Uterus (tissue), 3 donors: ENCODE measurements at regions not wholly inside any gene's neighbourhood (a gene's known extent, or its start where the extent isn't known, plus 50 kb on each side); places are given as distances from the start of the nearest gene placed in this dataset.

Experiments used
- DNase-seq, 2 donors: peaks; one replicate each; pipeline ENCODE4 v3.0.0-alpha.2; 2019 to 2020
- H3K27ac ChIP-seq, 2 donors: fragments of 200-600 bp; sonication (generic); 1 replicate in 1 of 2; 2 replicates in 1 of 2; pipeline ENCODE4 v1.5.1; 2016 to 2018
- H3K27me3 ChIP-seq, 2 donors: fragments of 200-600 bp; sonication (generic); one replicate each; pipeline ENCODE4 v1.5.1; 2018 to 2019; ENCODE audit warnings: control low read depth in 1 of 2
- H3K36me3 ChIP-seq, 2 donors: fragments of 200-600 bp; sonication (generic); one replicate each; pipeline ENCODE4 v1.5.1; 2019; ENCODE audit warnings: control low read depth in 1 of 2
- H3K4me1 ChIP-seq, 2 donors: fragments of 200-600 bp; sonication (generic); one replicate each; pipeline ENCODE4 v1.5.1; 2018 to 2019; ENCODE audit warnings: control low read depth in 1 of 2
- H3K4me3 ChIP-seq, 2 donors: fragments of 200-600 bp; sonication (generic); 1 replicate in 1 of 2; 2 replicates in 1 of 2; pipeline ENCODE4 v1.5.1; 2018 to 2019; ENCODE audit warnings: mild to moderate bottlenecking in 1 of 2
- H3K9me3 ChIP-seq, 2 donors: fragments of 200-600 bp; sonication (generic); one replicate each; pipeline ENCODE4 v1.5.1; 2019; ENCODE audit warnings: control low read depth in 1 of 2
- POLR2A ChIP-seq, 2 donors: fragments of 450-650 bp; IDR thresholded peaks; one replicate each; pipeline ENCODE4 v1.6.1; 2016; ENCODE audit warnings: antibody characterized with exemption in 2 of 2, mild to moderate bottlenecking in 1 of 2, moderate library complexity in 1 of 2
- intact Hi-C: fragments of 100-400 bp; cut with DNase I; formaldehyde crosslinking; loops from one replicate; pipeline ENCODE4 v1.15.1; 2023; ENCODE audit warnings: low total_unique reads
- TF ChIP-seq, protein P1 (sequence below), 4 experiments: fragments of 200-600 bp in 2 of 4; fragments of 450-650 bp in 2 of 4; sonication (generic) in 2 of 4; IDR thresholded peaks; one replicate each; pipeline ENCODE4 v1.5.1; 2016 to 2019; ENCODE audit warnings: antibody characterized with exemption in 4 of 4, mild to moderate bottlenecking in 2 of 4, moderate library complexity in 1 of 4
- donor health status: DM: yes; HTN: yes; CAD: no.

DNA sequence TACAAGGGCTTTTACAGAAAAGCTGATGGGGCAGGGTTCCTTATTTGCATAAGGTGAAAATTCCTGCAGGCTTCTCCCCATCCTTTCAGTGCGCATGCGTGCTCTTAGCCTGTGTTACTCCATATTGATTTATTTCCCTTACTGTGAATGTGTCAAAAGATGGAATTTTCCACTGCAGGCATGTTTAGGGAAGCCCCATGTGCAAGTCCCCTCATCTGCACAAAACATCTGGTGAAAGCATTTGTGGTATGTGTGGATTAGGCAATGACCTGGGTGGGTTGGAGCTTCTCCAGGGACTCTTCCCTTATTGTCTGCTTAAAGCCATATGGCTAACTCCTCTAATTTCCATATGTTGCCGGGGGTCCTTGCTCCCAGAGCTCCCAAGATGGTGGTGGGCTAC lies 912.7 kb upstream of the LRFN5 start:
- intact Hi-C loops = no loop called here
- H3K27me3 ChIP-seq = no peaks in the 10 kb centered on the region
- no peaks in the 10 kb centered on the region for H3K36me3 ChIP-seq
- no peaks in the 10 kb centered on the region for H3K9me3 ChIP-seq
- H3K4me1 ChIP-seq = no peaks in the 10 kb centered on the region
- TF ChIP-seq POLR2A (IDR thresholded peaks at IDR 0.05) = no peak
- TF ChIP-seq, protein P1, sequence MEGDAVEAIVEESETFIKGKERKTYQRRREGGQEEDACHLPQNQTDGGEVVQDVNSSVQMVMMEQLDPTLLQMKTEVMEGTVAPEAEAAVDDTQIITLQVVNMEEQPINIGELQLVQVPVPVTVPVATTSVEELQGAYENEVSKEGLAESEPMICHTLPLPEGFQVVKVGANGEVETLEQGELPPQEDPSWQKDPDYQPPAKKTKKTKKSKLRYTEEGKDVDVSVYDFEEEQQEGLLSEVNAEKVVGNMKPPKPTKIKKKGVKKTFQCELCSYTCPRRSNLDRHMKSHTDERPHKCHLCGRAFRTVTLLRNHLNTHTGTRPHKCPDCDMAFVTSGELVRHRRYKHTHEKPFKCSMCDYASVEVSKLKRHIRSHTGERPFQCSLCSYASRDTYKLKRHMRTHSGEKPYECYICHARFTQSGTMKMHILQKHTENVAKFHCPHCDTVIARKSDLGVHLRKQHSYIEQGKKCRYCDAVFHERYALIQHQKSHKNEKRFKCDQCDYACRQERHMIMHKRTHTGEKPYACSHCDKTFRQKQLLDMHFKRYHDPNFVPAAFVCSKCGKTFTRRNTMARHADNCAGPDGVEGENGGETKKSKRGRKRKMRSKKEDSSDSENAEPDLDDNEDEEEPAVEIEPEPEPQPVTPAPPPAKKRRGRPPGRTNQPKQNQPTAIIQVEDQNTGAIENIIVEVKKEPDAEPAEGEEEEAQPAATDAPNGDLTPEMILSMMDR (IDR thresholded peaks at IDR 0.05) = no peak
- no peak overlapping the region for H3K4me3 ChIP-seq
- DNase-seq = no peak
- no peak overlapping the region for H3K27ac ChIP-seq

DNA sequence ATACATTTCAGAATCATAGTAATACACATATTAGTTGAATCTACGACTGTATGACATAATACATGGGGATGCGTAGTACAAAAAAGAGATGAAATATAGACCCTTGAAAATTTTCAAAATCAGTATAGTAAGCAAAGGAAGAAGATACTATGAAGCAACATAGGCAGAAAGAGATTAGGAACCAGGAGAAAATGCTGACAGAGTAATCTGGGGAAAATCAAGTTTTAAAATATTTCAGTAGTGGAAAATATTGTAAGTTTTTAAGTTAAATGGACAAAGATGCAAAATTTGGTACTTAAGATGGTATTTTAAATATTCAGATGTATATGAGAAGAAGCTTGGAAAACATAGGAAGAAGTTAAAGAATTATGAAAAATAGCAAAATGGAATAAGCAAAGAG lies 915.6 kb upstream of the LRFN5 start:
- no peaks in the 10 kb centered on the region for H3K9me3 ChIP-seq
- no peak for DNase-seq
- H3K27ac ChIP-seq = no peak overlapping the region
- no peak for TF ChIP-seq POLR2A (IDR thresholded peaks at IDR 0.05)
- TF ChIP-seq, protein P1 (IDR thresholded peaks at IDR 0.05) = no peak
- H3K36me3 ChIP-seq = no peaks in the 10 kb centered on the region
- no peaks in the 10 kb centered on the region for H3K4me1 ChIP-seq
- no peak overlapping the region for H3K4me3 ChIP-seq
- intact Hi-C loops = no loop called here
- H3K27me3 ChIP-seq = no peaks in the 10 kb centered on the region

DNA sequence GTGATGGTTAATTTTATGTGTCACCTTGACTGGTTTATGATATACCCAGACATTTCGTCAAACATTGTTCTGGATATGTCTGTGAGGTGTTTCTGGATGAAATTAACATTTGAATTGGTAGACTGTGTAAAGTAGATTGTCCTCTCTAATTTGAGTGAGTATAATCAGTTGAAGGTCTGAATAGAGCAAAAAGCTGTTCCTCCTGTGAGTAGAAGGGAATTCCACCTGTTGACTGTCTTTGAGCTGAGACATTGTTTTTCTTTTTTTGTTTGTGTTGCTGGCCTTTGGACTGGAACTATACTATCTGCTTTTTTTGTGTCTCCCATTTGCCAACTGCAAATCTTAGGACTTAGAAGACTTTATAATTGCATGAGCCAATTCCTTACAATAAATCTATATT lies 920.9 kb upstream of the LRFN5 start:
- Histone ChIP-seq H3K27me3 (no peaks in the 10 kb centered on the region), H3K4me3 (no peak overlapping the region), H3K4me1 (no peaks in the 10 kb centered on the region), H3K9me3 (no peaks in the 10 kb centered on the region), H3K27ac (no peak overlapping the region), H3K36me3 (no peaks in the 10 kb centered on the region)
- TF ChIP-seq POLR2A (IDR thresholded peaks at IDR 0.05) = no peak
- TF ChIP-seq, protein P1 (IDR thresholded peaks at IDR 0.05) = no peak
- DNase-seq = no peak
- intact Hi-C loops = no loop called here

DNA sequence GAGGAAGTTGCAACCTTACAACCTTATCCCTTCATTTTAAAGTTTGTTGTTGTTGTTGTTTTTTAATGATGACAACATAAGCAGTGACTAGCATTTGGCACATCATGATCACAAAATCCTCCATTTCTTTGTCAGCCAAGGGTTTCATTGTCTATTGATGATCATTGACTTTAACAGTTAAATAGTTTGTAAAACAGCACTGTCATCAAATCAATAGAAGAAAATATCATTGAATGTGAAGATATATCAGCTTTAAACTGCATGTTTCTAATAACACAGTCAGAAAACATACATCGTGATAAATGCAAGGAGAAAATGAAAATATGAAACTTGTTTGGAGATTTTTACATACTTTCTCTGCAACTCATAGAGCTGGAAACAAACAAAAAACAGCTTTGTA lies 922.3 kb upstream of the LRFN5 start:
- Histone ChIP-seq H3K36me3 (no peaks in the 10 kb centered on the region), H3K4me3 (no peak overlapping the region), H3K9me3 (no peaks in the 10 kb centered on the region), H3K27me3 (no peaks in the 10 kb centered on the region), H3K27ac (no peak overlapping the region), H3K4me1 (no peaks in the 10 kb centered on the region)
- TF ChIP-seq POLR2A (IDR thresholded peaks at IDR 0.05) = no peak
- TF ChIP-seq, protein P1 (IDR thresholded peaks at IDR 0.05) = no peak
- intact Hi-C loops = no loop called here
- DNase-seq = no peak

DNA sequence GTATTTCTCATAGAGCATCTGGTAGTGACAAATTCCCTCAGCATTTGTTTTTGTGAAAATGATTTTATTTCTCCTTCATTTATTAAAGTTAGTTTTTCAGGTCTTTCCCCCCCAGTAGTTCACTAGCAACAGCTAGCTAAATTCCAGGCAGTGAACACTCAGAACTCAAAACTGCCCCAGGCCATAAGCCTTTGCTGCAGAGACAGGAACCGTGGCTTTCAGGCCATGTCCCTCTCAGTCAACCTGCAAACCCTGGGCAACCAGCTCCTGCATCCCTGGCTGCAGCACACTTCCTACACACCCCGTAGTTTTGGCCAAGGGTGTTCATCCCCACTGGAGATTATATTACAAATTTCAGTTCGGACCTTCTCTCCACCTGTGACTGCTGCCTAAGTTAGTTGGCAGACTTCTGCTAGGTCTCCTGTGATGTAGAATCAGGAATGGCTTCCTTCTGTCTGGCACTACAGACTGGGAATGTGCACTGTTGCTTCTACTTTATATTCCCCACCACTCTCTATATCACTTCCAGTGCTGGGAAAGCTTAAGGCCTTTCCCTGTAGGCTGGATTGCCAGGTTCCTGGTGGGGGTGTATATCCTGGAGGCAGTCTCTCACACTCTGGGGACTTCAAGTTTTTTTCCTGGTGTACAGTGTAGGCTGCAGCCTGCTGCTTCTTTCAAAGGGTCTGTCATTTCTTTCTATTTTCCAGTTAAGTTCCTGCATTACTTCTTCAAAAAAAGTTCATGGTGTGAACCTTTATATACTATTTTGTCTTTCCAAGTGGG lies 924.4 kb upstream of the LRFN5 start:
- H3K27ac ChIP-seq = no peak overlapping the region
- TF ChIP-seq, protein P1 (IDR thresholded peaks at IDR 0.05) = no peak
- no peak for TF ChIP-seq POLR2A (IDR thresholded peaks at IDR 0.05)
- H3K36me3 ChIP-seq = no peaks in the 10 kb centered on the region
- no peaks in the 10 kb centered on the region for H3K9me3 ChIP-seq
- no peak for DNase-seq
- no peak overlapping the region for H3K4me3 ChIP-seq
- intact Hi-C loops = no loop called here
- H3K4me1 ChIP-seq = no peaks in the 10 kb centered on the region
- H3K27me3 ChIP-seq = no peaks in the 10 kb centered on the region
